MG63 (cell line): ENCODE measurements at regions not wholly inside any gene's neighbourhood (a gene's known extent, or its start where the extent isn't known, plus 50 kb on each side); places are given as distances from the start of the nearest gene placed in this dataset.
"Not testable (repeated sequence)": the region's sequence is repeated elsewhere in the genome, so short reads cannot be mapped to it uniquely, and the experiment has no call there.

ENCODE experiments used
- DNase-seq: peaks from one replicate; pipeline ENCODE4 v3.0.0-alpha.2; 2020
- H3K27me3 ChIP-seq: fragments of 250-450 bp; sonication (Bioruptor Pico); 2 replicates; pipeline ENCODE4 v1.5.1; 2020; ENCODE audit warnings: mild to moderate bottlenecking, moderate library complexity
- H3K36me3 ChIP-seq: fragments of 250-450 bp; sonication (Bioruptor Pico); 2 replicates; pipeline ENCODE4 v1.5.1; 2020; ENCODE audit warnings: mild to moderate bottlenecking, moderate library complexity
- H3K4me3 ChIP-seq: fragments of 250-450 bp; sonication (Bioruptor Pico); 2 replicates; pipeline ENCODE4 v1.5.1; 2020; ENCODE audit warnings: mild to moderate bottlenecking, moderate library complexity
- H3K9me3 ChIP-seq: fragments of 250-450 bp; sonication (Bioruptor Pico); 2 replicates; pipeline ENCODE4 v1.5.1; 2020; ENCODE audit warnings: mild to moderate bottlenecking, moderate library complexity

DNA sequence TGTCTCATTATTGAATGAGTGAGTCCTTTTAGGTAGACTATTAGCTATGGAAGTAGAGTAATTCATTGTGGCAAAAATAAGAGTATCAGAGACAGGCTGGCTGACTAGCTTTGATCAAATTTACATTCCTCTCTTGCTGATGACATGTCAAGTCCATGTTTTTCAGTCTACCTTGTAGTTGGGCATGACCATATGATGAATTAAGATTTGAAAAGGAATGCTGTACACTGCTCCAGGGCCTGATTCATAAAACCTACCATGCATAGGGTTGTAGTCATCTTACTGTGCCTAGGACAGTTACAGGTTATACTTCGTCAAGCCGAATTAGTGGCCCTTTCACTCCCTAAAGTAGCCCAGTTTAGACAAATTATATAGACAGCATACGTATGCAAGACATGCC, 545.7 kb upstream of the MIS18BP1 start:
- H3K27me3 ChIP-seq: no peaks in the 10 kb centered on the region
- H3K4me3 ChIP-seq: no peak overlapping the region
- no peaks in the 10 kb centered on the region for H3K9me3 ChIP-seq
- no peaks in the 10 kb centered on the region for H3K36me3 ChIP-seq
- no peak for DNase-seq

GRCh38 chr14:45796006-45796405, 543.0 kb upstream of the MIS18BP1 start:
- H3K4me3 ChIP-seq, DNase-seq, H3K36me3 ChIP-seq: not testable (repeated sequence)

GRCh38 chr14:45793081-45793480, 540.1 kb upstream of the MIS18BP1 start:
- H3K9me3 ChIP-seq: no peaks in the 10 kb centered on the region
- H3K27me3 ChIP-seq: no peaks in the 10 kb centered on the region
- no peak for DNase-seq
- no peaks in the 10 kb centered on the region for H3K36me3 ChIP-seq
- H3K4me3 ChIP-seq: no peak overlapping the region

More at GRCh38 chr14:45796006-45796405, 543.0 kb upstream of the MIS18BP1 start:
- not testable (repeated sequence) for H3K9me3 ChIP-seq, H3K27me3 ChIP-seq

DNA sequence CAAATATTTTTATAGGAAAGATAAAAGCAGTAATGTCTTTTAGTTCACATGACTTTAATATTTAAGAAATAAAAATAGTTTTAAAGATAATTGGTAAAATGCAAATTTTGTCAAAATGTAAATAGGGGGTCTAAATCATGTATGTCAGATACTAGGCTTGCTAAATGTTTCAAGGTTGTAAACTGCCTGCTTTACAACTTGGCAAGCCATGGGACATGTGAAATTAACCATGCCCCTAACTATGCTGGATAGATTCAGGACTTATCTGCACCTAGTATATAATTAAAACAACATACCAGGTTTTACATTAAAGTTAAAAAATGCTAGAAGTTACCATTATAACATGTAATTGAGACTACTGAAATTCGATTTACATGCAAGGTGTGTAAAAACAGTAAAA, 537.3 kb upstream of the MIS18BP1 start:
- H3K36me3 ChIP-seq: no peaks in the 10 kb centered on the region
- H3K4me3 ChIP-seq: no peak overlapping the region

DNA sequence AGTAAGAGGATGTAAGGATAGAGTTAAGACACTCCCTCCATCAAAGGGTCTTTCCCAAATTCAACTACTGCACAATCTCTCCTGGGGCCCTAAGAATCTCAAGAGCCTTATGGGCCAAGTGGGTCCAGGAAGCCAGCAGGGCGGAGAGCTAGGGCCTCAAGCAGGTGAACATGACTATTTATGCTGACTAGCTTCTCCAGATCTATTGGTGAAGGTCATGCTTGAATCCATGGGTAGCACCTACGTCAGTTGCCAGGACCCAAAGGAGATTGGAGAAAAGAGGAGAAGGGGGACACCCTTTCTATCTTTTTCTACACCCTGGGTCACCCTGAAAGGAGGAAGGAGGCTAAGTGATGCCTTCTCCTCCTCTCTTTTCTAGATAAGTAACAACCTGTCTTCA, 534.2 kb upstream of the MIS18BP1 start:
- no peak for DNase-seq
- Histone ChIP-seq H3K9me3 (no peaks in the 10 kb centered on the region), H3K4me3 (no peak overlapping the region), H3K36me3 (no peaks in the 10 kb centered on the region), H3K27me3 (no peaks in the 10 kb centered on the region)

More for the DNA sequence above, 537.3 kb upstream of the MIS18BP1 start:
- H3K27me3 ChIP-seq: no peaks in the 10 kb centered on the region
- H3K9me3 ChIP-seq: no peaks in the 10 kb centered on the region
- DNase-seq: no peak

DNA sequence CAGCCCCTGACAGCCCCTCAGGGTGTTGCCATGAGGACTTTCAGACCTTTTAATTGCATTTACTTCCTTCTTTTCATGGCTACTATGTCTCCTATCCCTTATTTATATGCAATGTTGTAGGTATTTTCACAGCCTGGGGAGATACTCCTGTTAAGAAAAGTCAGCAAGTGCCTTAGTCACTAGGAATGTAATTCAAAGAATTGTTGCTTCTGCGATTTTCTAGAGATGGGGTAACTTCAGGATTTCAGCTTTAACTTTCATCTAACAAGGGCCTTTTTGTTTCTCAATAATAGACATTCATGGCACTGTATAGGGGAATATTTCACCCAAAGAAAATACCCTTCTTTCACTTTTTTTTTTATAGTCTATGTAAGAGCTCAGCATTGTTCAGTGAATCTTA, 533.3 kb upstream of the MIS18BP1 start:
- no peaks in the 10 kb centered on the region for H3K36me3 ChIP-seq

DNA sequence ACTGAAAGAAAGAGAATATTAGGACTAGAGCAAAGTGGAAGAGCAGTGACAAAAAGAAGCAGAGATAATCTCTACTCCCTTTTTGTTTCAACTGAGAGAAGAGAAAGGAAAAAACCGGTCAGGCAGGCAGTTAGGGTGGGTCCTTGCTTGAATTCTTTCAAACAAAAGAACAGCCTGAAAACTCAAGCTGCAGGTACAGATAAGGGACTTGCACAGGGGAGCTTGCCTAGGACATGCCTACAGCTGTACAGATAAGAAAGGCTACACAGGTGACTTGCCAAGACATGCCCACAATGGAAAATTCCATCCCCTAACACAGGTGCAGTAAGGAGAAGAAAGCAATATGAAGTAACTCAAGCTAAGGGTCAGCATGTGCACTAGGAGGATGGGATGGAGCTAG, 532.2 kb upstream of the MIS18BP1 start:
- DNase-seq: no peak
- Histone ChIP-seq H3K27me3 (no peaks in the 10 kb centered on the region), H3K9me3 (no peaks in the 10 kb centered on the region)

More for the DNA sequence above, 533.3 kb upstream of the MIS18BP1 start:
- Histone ChIP-seq H3K27me3 (no peaks in the 10 kb centered on the region), H3K4me3 (no peak overlapping the region), H3K9me3 (no peaks in the 10 kb centered on the region)
- DNase-seq: no peak

GRCh38 chr14:45766247-45766646, 513.2 kb upstream of the MIS18BP1 start:
- Histone ChIP-seq H3K9me3 (no peaks in the 10 kb centered on the region), H3K4me3 (no peak overlapping the region), H3K36me3 (no peaks in the 10 kb centered on the region), H3K27me3 (no peaks in the 10 kb centered on the region)
- no peak for DNase-seq

More for the DNA sequence above, 532.2 kb upstream of the MIS18BP1 start:
- Histone ChIP-seq H3K4me3 (no peak overlapping the region), H3K36me3 (no peaks in the 10 kb centered on the region)

DNA sequence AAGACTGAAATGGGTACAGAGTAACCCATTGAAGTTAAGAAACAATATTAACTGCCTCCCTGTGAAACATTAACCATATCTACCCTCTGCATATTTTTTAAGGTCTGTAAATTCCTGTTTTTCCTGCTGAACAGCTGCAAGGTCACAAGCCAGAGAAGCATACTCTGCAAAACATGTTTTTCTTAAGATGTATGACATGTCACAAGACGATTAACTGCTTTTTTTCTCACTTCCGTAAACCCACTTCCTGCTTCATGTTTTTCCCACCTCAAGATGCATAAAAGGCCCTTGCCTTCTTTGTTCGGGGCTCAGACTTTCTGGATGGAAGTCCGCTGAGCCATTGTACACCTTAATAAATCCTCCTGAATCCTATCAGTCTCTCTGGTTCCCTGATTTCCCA, 504.7 kb upstream of the MIS18BP1 start:
- no peaks in the 10 kb centered on the region for H3K36me3 ChIP-seq
- no peaks in the 10 kb centered on the region for H3K9me3 ChIP-seq
- DNase-seq: no peak
- no peaks in the 10 kb centered on the region for H3K27me3 ChIP-seq
- no peak overlapping the region for H3K4me3 ChIP-seq

- H3K27me3 ChIP-seq, DNase-seq, H3K36me3 ChIP-seq, H3K4me3 ChIP-seq, H3K9me3 ChIP-seq: not testable (repeated sequence)
Measured at GRCh38 chr14:45756412-45756811, 503.4 kb upstream of the MIS18BP1 start.

DNA sequence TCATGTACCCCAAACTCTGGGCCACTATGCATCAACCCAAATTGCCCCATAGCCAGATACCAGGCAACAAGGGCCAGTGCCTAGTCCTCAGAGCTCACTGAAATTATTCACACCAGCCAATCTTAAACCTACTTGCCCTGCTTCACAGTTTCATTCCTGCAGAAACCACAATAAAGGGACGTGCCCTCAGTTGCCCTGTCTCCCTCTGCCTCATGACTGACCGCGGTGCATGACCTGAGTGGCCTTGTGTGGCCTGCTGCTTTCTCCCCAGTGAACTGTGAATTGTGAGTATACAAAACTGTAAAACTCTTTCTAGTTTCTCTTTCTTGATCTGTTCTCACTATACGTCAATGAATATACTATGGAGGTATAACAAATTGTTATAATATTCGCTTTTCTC, 490.9 kb upstream of the MIS18BP1 start:
- no peaks in the 10 kb centered on the region for H3K36me3 ChIP-seq
- H3K27me3 ChIP-seq: no peaks in the 10 kb centered on the region
- DNase-seq: no peak
- no peak overlapping the region for H3K4me3 ChIP-seq
- no peaks in the 10 kb centered on the region for H3K9me3 ChIP-seq

DNA sequence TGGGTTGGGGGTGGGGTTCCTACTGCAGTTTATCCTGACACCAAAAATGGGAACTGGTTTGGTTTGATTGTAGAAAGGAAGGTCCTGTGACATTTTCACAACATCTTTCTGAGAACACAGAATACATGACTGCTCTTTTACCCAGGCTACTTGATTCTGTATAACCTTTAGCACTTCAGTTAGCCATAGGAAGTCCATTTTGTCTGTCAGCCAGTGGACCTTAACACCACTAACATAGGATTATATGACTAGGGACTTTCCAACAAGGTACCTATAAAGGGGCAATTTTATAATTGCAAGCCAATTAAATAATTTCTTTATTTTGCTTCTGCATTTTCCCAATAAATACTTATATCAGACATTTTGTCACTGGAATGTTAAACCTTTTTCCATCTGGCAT, 489.2 kb upstream of the MIS18BP1 start:
- DNase-seq: no peak
- Histone ChIP-seq H3K36me3 (no peaks in the 10 kb centered on the region), H3K9me3 (no peaks in the 10 kb centered on the region), H3K4me3 (no peak overlapping the region), H3K27me3 (no peaks in the 10 kb centered on the region)

DNA sequence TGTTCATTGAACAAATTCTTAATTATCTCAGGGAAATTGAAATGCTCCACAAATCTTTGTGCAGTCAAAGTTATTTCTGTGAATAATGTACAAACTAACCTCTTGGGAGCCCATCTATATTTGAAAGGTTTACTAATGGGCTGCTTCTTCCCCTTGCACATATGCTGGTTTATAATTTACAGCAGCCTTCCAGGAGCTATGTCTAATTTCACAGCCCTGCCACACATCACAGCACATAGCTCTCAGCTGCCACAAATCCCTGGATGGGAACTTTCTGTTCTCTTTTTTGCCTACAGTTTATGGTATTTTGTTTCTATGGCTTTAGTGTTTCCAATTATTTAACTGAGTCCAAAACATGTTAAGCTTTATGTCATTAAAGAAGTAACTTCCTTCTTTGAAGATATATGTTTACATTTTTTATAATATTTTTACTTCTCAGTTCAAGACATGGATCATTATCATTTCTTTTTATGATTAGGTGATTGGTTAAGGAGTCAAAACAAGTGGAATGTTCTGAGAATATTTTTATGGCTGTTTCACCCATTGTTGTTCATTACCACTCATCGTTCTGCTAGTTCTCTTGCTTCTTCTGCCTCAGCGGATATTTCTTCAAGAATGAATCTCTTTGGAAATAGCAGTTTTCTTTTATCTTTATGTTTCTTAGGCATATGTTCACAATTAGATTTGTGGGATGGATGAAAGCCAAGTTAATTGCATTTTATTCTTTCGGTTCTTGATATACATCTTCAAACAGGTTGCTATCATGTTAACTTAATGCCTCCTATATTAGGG, 475.6 kb upstream of the MIS18BP1 start:
- no peaks in the 10 kb centered on the region for H3K27me3 ChIP-seq
- H3K4me3 ChIP-seq: no peak overlapping the region
- DNase-seq: no peak
- H3K36me3 ChIP-seq: no peaks in the 10 kb centered on the region
- H3K9me3 ChIP-seq: no peaks in the 10 kb centered on the region

DNA sequence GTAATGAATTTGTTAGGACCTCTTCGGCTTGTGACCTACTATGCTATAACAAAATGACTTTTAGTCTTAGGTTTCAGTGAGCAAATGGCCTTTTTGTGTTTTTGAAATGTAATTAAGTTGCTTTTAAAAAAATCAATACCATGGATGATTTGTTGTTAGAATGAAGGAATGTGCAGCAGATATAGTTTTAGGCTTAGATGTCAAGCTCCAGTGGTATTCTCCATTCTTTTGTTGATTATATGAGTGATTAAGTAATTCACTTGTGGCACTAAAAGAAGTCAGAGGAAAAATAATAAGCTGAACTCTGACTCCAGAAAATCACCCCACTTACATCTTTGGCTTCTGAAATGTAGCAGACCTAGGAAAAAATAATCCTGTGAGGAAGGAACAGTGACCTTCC, 474.1 kb upstream of the MIS18BP1 start:
- Histone ChIP-seq H3K27me3 (no peaks in the 10 kb centered on the region), H3K36me3 (no peaks in the 10 kb centered on the region), H3K4me3 (no peak overlapping the region), H3K9me3 (no peaks in the 10 kb centered on the region)
- DNase-seq: no peak

GRCh38 chr14:45721472-45721871, 468.5 kb upstream of the MIS18BP1 start:
- H3K36me3 ChIP-seq: no peaks in the 10 kb centered on the region
- no peaks in the 10 kb centered on the region for H3K9me3 ChIP-seq
- H3K27me3 ChIP-seq: no peaks in the 10 kb centered on the region
- H3K4me3 ChIP-seq: no peak overlapping the region
- no peak for DNase-seq

GRCh38 chr14:45716572-45716971, 463.6 kb upstream of the MIS18BP1 start:
- no peaks in the 10 kb centered on the region for H3K27me3 ChIP-seq
- H3K36me3 ChIP-seq: no peaks in the 10 kb centered on the region
- no peaks in the 10 kb centered on the region for H3K9me3 ChIP-seq
- no peak for DNase-seq
- no peak overlapping the region for H3K4me3 ChIP-seq

DNA sequence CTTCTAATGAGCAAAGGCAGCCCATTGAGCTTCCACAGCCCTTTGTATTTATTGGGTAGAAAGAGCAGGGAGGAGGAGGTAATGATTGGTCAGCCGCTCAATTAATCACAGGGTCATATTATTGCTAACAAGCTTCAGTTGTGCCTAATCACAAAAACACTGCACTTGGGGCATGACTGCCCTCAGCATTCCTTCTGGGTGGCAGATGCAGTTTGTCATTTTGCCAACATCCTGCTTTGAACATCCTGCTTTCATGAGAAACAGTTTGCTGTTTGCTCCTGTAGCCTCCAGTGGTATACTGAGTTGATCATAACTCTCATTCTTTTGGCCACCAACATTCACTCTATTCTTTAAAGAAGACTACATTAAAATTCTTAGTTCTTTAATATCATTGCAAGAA, 462.9 kb upstream of the MIS18BP1 start:
- Histone ChIP-seq H3K27me3 (no peaks in the 10 kb centered on the region), H3K4me3 (no peak overlapping the region), H3K9me3 (no peaks in the 10 kb centered on the region), H3K36me3 (no peaks in the 10 kb centered on the region)
- no peak for DNase-seq

GRCh38 chr14:45709541-45709940, 456.5 kb upstream of the MIS18BP1 start:
- no peak for DNase-seq
- no peaks in the 10 kb centered on the region for H3K9me3 ChIP-seq
- H3K36me3 ChIP-seq: no peaks in the 10 kb centered on the region
- H3K27me3 ChIP-seq: no peaks in the 10 kb centered on the region
- H3K4me3 ChIP-seq: no peak overlapping the region
